HG03039 (cell line): ENCODE measurements at regions not wholly inside any gene's neighbourhood (a gene's known extent, or its start where the extent isn't known, plus 50 kb on each side); places are given as distances from the start of the nearest gene placed in this dataset.

ENCODE experiments used
- ATAC-seq: cut with Tn5 transposase; IDR thresholded peaks from one replicate; pipeline ENCODE4 v1.9.1; 2021; ENCODE audit warnings: mild to moderate bottlenecking, moderate library complexity; ENCODE audit not compliant: unreplicated experiment

GRCh38 chr5:105807290-105807689 is 1863.4 kb downstream of the EFNA5 start:
- ATAC-seq: no peak

DNA sequence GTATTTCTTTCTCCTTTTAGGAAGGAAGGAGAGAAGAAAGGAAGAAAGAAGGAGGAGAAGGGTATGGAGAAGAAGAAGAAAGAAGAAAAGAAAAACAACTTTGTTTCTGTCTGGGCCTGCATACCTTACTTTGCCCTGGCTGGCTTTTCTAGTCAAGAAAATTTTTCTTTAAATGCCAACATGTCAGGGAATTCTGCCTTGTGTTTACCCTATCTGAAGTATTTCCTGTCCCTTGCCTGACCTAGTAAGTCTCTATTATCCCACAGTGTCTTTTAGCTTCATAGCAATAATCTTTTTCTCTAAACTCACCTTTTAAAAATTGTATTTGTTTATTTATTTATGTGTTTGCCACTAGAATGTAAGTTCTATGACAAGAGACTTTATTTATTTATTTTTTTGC is 1864.1 kb downstream of the EFNA5 start:
- no peak for ATAC-seq

DNA sequence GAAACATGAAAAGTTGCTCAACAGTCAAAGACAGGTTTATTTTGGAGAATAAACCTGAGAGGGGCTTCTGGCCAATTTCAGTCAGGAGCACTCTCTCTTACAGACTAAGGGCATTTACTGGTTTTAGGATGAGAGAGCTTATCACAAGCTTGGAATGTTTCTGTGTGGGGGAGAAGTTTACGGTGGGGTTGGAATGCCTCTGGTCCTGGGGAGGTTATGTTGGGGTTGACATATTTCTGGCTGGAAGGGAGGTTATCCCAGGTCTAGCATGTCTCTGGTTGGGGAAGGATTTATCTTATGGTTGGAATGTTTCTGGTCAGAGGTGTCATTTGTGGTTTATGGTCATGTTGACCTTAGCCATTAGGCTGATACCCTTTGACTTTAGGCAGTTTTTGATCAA is 1867.3 kb downstream of the EFNA5 start:
- ATAC-seq: no peak

DNA sequence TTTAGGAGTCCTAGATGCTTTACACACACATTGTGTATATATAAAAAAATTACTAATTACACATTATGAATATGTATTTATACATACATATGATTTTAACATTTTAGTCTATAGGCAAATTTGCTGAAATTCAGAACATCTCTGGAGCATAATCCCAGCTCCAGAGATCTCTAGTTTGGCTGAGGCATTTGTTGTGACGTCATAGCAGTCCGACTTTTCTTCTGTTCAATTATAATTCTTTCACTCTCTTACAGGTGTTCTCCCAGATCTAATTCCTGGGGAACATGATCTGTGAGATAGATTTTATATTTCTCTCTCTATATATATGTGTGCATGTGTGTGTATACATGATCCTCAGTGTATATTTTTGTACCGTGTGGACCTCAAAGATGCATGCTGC is 1876.2 kb downstream of the EFNA5 start:
- ATAC-seq: no peak

- ATAC-seq: no peak
Observed at GRCh38 chr5:105789246-105789645, 1881.5 kb downstream of the EFNA5 start.

DNA sequence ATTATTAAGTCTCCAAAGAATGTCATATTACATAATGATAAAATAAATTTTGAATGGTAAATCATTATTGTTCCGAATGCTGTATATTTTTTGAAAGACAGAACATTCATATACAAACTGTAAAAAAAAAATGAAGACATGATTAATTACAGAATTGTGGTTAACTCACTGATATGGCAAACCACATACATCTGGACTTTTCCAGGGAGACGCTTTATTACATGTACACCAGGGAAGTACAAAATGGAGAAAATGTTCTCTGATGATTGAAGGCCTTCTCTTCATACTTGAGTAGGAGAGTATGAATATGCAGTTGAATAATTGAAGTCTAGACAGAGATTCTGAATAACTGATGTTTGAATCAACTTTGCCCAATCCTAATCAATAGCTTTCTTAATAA is 1886.9 kb downstream of the EFNA5 start:
- no peak for ATAC-seq

DNA sequence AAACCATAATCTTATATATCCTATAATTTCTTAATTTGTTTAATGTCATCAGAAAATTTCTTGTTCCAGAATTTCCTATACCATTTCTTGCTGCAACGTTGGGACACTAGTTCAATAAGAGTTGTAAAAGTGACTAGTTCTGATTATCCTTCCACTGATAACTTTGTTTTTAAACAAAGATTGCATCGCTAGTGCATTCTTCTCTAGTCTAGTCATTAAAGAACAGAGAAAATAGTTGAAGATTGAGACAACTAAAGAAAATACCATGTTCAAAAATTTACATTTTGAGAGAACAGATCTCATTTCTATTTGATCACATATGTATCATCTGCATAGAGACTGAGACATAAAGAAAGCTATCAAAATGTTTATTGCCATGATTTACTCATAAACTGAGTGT is 1888.2 kb downstream of the EFNA5 start:
- ATAC-seq: no peak

DNA sequence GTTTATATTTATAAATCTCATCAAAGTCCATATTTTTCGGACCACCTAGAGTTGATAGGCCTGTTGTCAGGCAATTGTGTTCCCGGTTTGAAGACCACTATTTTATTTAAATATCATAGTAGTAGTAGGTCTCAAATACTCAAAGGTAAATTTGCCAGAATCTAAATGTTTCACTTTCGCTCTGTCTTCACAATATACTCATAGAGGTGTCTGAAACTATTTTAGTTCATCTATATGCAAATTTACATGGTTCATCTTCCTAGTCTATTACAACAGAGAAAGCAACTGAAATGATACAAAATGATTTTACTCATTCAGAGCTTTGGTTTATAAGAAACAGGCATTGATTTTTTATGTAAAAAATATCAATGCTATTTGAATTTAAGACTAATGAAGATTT is 1897.5 kb downstream of the EFNA5 start:
- ATAC-seq: no peak

- ATAC-seq: no peak
Observed at GRCh38 chr5:105767267-105767666, 1903.5 kb downstream of the EFNA5 start.

DNA sequence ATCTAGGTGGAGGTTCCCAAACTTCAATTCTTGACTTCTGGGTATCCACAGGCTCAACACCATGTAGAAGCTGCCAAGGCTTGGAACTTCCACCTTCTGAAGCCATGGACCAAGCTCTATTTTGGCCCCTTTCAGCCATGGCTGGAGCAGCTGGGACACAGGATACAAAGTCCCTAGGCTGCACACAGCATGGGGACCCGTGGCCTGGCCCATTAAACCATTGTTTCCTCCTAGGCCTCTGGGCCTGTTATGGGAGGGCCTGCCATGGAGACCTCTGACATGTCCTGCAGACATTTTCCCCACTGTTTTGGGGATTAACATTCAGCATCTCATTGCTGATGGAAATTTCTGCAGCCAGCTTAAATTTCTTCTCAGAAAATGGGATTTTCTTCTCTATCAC is 1908.0 kb downstream of the EFNA5 start:
- no peak for ATAC-seq

GRCh38 chr5:105754056-105754455 is 1916.7 kb downstream of the EFNA5 start:
- ATAC-seq: no peak

DNA sequence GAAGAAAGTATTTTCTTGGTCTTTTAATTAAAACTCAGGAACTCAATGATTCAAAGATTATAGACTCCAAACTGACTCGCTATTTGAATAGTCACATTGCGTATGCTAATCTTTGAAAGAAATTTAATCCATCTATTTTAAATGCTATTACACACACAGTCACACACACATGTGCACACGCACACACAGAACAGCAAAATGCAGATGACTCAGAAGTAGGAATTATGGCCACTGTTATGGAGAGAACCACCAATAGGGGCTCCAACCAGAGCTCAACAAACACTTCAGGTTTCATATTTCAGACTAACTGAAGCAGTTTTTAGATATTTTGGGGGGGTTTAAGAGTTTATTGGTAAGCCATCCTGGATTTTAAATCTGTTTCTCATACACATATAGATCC is 1917.9 kb downstream of the EFNA5 start:
- no peak for ATAC-seq

DNA sequence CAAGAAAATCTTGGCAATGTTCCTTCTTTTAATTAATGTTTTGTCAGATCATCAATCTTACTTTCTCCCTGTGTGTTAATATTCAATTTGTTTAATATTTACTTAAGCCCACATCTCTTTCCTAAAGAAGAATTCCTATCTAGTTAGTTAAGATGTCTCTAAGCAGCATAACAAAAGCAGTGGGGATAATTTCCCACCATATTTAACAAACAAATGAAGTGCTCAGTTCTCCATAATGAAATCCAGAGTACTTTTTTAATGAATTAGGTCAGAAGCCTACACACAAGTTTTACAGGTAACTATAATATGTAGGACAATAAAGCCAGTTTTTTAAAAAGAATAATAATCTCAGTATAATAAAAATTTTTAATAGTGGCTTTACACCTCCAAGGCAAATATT is 1918.8 kb downstream of the EFNA5 start:
- ATAC-seq: no peak

DNA sequence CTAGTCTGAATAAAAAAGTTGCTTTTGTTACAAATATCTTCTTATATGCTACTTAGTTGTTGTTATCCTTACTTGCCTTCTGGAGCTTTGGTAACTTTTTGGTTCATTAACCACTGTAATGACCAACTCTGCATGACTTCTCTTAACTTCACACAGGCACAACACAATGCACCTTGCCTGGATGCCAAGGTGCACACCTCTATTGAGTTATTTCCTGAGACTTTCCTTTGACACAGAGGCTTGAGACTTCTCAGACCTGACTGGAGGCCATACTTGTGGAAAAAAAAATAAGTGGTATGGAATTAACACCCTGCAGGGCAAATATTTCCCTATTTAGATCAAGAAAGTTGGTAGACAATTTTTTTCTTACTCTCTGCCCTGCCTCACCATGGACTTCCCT is 1925.6 kb downstream of the EFNA5 start:
- ATAC-seq: no peak

DNA sequence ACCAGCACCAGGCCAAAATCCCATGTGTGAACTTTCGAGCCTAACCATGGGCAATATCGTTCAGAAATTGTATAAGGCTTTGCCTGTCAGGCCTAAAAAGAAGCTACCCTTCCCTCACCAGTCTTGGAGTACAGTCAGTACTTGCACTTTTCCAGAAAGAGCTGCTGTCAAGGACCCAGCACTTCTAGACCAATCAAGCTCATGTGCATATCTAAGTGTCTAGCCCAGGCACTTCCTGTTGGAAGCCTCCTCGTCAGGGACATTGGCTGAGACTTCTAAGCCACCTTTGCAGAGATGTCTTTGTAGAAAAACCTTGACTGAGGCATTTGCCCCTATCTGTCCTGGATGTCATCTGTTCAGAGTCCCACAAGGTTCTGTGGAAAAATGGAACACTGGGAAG is 1930.5 kb downstream of the EFNA5 start:
- no peak for ATAC-seq

- no peak for ATAC-seq
Observed at GRCh38 chr5:105739732-105740131, 1931.0 kb downstream of the EFNA5 start.

DNA sequence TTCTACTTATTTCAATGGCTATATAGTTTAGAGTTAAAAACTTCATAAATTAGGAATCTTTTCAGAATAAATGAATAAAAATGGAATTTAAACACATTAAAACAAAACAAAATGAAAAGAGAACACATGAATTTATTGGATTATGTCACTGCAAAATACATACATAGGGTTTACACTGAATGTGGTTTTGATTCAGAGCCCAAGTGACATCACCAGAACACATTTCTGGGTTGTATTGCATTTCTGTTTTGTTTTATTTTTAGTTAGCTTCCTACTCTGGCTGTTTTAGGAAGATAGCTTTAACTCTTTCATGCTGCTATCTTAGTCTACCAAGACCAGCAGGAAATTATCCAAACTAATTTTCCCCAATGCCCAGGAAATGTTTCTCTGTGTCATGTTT is 1935.0 kb downstream of the EFNA5 start:
- ATAC-seq: no peak

DNA sequence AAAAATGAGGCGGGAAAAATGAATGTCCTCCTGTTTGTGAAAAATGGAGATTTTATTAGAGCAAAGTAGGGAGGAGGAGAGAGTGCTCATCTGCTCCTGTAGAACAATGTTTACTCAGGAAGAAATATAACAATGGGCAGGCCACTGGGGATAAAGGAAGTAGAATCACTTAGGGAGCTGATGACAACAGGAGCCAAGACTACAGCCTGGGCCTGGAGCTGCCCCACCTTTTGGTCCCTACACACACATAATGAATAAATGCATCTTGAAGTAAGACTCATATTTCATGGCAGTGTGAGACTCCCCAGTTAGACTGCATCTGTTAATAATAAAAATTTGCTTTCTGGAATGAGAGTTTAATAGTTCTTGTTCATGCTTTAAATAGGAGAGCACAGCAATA is 1939.8 kb downstream of the EFNA5 start:
- no peak for ATAC-seq

GRCh38 chr5:105726093-105726492 is 1944.6 kb downstream of the EFNA5 start:
- no peak for ATAC-seq

GRCh38 chr5:105708442-105708841 is 1962.3 kb downstream of the EFNA5 start:
- no peak for ATAC-seq

- no peak for ATAC-seq
Observed at GRCh38 chr5:105702323-105702722, 1968.4 kb downstream of the EFNA5 start.

DNA sequence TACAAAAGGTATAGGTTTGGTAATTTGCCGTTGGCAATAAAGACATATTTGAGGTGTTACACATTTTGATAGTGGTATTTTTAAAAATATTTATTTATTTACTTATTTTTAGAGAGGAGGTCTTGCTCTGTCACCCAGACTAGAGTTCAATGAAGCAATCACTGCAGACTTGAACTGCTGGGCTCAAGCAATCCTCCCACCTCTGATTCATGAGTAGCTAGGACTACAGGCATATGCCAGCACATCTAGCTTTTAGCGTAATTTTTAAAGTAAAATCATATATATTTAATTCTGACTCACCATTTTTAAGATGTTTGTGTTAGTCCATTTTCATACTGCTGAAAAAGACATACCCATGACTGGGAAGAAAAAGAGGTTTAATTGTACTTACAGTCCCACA is 1974.3 kb downstream of the EFNA5 start:
- ATAC-seq: no peak

GRCh38 chr5:105695941-105696340 is 1974.8 kb downstream of the EFNA5 start:
- ATAC-seq: no peak

DNA sequence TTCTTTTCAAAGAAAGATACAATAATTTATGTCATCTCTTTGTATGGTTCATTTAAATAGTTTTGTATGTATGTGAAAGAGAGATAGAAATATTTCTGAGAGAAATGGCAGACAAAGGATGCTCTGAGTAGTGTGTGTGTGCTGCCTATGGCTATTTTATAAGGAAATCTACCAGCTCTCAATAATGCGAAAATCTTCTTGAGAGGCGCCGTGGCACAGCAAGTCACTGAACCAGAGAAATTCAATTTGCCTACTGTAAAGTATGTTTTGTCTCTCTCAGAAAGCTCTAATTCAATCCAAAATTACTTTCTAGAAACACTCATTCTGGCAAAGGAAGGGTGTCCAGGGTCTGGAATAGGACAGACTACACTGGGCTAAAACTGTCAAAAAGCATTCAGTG is 1981.1 kb downstream of the EFNA5 start:
- ATAC-seq: no peak
